ENCODE measurements at regions not wholly inside any gene's neighbourhood (a gene's known extent, or its start where the extent isn't known, plus 50 kb on each side); places are given as distances from the start of the nearest gene placed in this dataset.

GRCh38 chr12:94707036-94707435, 56.7 kb upstream of the TMCC3 start:
- TF ChIP-seq SIN3A (IDR thresholded peaks at IDR 0.05; ENCODE audit: borderline replicate concordance, insufficient read depth, low read length): no peak
- no peak for TF ChIP-seq FOXP2 (optimal IDR thresholded peaks at IDR 0.05; ENCODE audit: borderline replicate concordance, extremely low read depth, extremely low read length, insufficient read depth)

GRCh38 chr12:94706250-94706661, 55.9 kb upstream of the TMCC3 start:
- TF ChIP-seq POLR2AphosphoS5 (IDR thresholded peaks at IDR 0.05; ENCODE audit: low read depth, low read length) (no peak), FOXP2 (optimal IDR thresholded peaks at IDR 0.05; ENCODE audit: borderline replicate concordance, extremely low read depth, extremely low read length, insufficient read depth) (no peak), TAF1 (IDR thresholded peaks at IDR 0.05; ENCODE audit: borderline replicate concordance, insufficient read depth, low read length) (no peak), REST (IDR thresholded peaks at IDR 0.05; ENCODE audit: insufficient read depth in 1 of 2, low read depth in 2 of 2, low read length in 2 of 2) (no peak), SIN3A (IDR thresholded peaks at IDR 0.05; ENCODE audit: borderline replicate concordance, insufficient read depth, low read length) (no peak)

- TF ChIP-seq REST (IDR thresholded peaks at IDR 0.05; ENCODE audit: insufficient read depth in 1 of 2, low read depth in 2 of 2, low read length in 2 of 2) (no peak), SIN3A (IDR thresholded peaks at IDR 0.05; ENCODE audit: borderline replicate concordance, insufficient read depth, low read length) (no peak), POLR2AphosphoS5 (IDR thresholded peaks at IDR 0.05; ENCODE audit: low read depth, low read length) (no peak), TAF1 (IDR thresholded peaks at IDR 0.05; ENCODE audit: borderline replicate concordance, insufficient read depth, low read length) (no peak), FOXP2 (optimal IDR thresholded peaks at IDR 0.05; ENCODE audit: borderline replicate concordance, extremely low read depth, extremely low read length, insufficient read depth) (no peak)
These were observed 55.3 kb upstream of the TMCC3 start for GRCh38 chr12:94705676-94706075.

GRCh38 chr12:94704452-94705306, 54.3 kb upstream of the TMCC3 start:
- no peak for TF ChIP-seq POLR2AphosphoS5 (IDR thresholded peaks at IDR 0.05; ENCODE audit: low read depth, low read length)
- TF ChIP-seq SIN3A (IDR thresholded peaks at IDR 0.05; ENCODE audit: borderline replicate concordance, insufficient read depth, low read length): no peak
- no peak for TF ChIP-seq REST (IDR thresholded peaks at IDR 0.05; ENCODE audit: insufficient read depth in 1 of 2, low read depth in 2 of 2, low read length in 2 of 2)
- TF ChIP-seq TAF1 (IDR thresholded peaks at IDR 0.05; ENCODE audit: borderline replicate concordance, insufficient read depth, low read length): no peak
- TF ChIP-seq FOXP2 (optimal IDR thresholded peaks at IDR 0.05; ENCODE audit: borderline replicate concordance, extremely low read depth, extremely low read length, insufficient read depth): no peak

- TF ChIP-seq FOXP2 (optimal IDR thresholded peaks at IDR 0.05; ENCODE audit: borderline replicate concordance, extremely low read depth, extremely low read length, insufficient read depth): no peak
- no peak for TF ChIP-seq TAF1 (IDR thresholded peaks at IDR 0.05; ENCODE audit: borderline replicate concordance, insufficient read depth, low read length)
These were observed 52.3 kb upstream of the TMCC3 start for GRCh38 chr12:94702696-94703095.

- TF ChIP-seq FOXP2 (optimal IDR thresholded peaks at IDR 0.05; ENCODE audit: borderline replicate concordance, extremely low read depth, extremely low read length, insufficient read depth) (no peak), SIN3A (IDR thresholded peaks at IDR 0.05; ENCODE audit: borderline replicate concordance, insufficient read depth, low read length) (no peak), TAF1 (IDR thresholded peaks at IDR 0.05; ENCODE audit: borderline replicate concordance, insufficient read depth, low read length) (no peak), POLR2AphosphoS5 (IDR thresholded peaks at IDR 0.05; ENCODE audit: low read depth, low read length) (no peak), REST (IDR thresholded peaks at IDR 0.05; ENCODE audit: insufficient read depth in 1 of 2, low read depth in 2 of 2, low read length in 2 of 2) (no peak)
These were observed 51.4 kb upstream of the TMCC3 start for GRCh38 chr12:94701711-94702110.

Measured in PFSK-1 (cell line).